IMR-90 (cell line): ENCODE measurements at regions not wholly inside any gene's neighbourhood (a gene's known extent, or its start where the extent isn't known, plus 50 kb on each side); places are given as distances from the start of the nearest gene placed in this dataset.

Source experiments
- ATAC-seq: fragments of 200-7000 bp; cut with Tn5 transposase; 2 replicates; pipeline ENCODE4 v1.9.1; 2020; ENCODE audit warnings: low read depth, mild to moderate bottlenecking, moderate library complexity
- BruUV-seq: library from RNA; stranded (reverse); fragments of 400-500 nt; replicated peaks from 2 replicates; lab custom pipeline; 2021; lab: Mats Ljungman, UMichigan
- CTCF ChIA-PET: fragments of 300-600 bp; formaldehyde crosslinking; extraction: SDS; loops from one replicate; lab custom pipeline; 2021; ENCODE audit warnings: antibody characterized with exemption; lab: Yijun Ruan, JAX
- POLR2A ChIA-PET: fragments of 300-600 bp; sonication (Branson Sonifier 250); formaldehyde crosslinking; loops from one replicate; lab custom pipeline; 2022; ENCODE audit warnings: antibody characterized with exemption; ENCODE audit not compliant: unreplicated experiment; lab: Charles Lee
- DNase-seq: peaks from one replicate; pipeline ENCODE4 v3.0.0; 2013
- H2AFZ ChIP-seq: replicated peaks from 2 replicates; pipeline ENCODE3; 2013; ENCODE audit warnings: low read length, mild to moderate bottlenecking; ENCODE audit not compliant: poor library complexity
- H2AK5ac ChIP-seq: 2 replicates; pipeline ENCODE4 v1.6.1; 2013; ENCODE audit warnings: low read depth, low read length, inconsistent platforms
- H2AK9ac ChIP-seq: replicated peaks from 2 replicates; pipeline ENCODE3; 2013; ENCODE audit warnings: mild to moderate bottlenecking, low read depth, low read length, moderate library complexity; ENCODE audit not compliant: poor library complexity
- H2BK120ac ChIP-seq: 2 replicates; pipeline ENCODE4 v1.6.1; 2013; ENCODE audit warnings: low read depth, low read length, inconsistent platforms
- H2BK15ac ChIP-seq: 3 replicates; pipeline ENCODE4 v1.6.1; 2013; ENCODE audit warnings: low read depth, low read length, inconsistent platforms
- H2BK20ac ChIP-seq: 2 replicates; pipeline ENCODE4 v1.6.1; 2013; ENCODE audit warnings: low read depth, mild to moderate bottlenecking, inconsistent platforms, low read length, moderate library complexity
- H2BK5ac ChIP-seq: 2 replicates; pipeline ENCODE4 v1.6.1; 2013; ENCODE audit warnings: mild to moderate bottlenecking, low read depth, low read length, inconsistent platforms; ENCODE audit not compliant: poor library complexity, severe bottlenecking
- H3K14ac ChIP-seq: replicated peaks from 2 replicates; pipeline ENCODE4 v1.6.1; 2013; ENCODE audit warnings: low read depth, low read length, inconsistent platforms
- H3K18ac ChIP-seq: 2 replicates; pipeline ENCODE4 v1.6.1; 2013; ENCODE audit warnings: low read depth, low read length, control low read depth
- H3K23ac ChIP-seq: 2 replicates; pipeline ENCODE4 v1.6.1; 2013; ENCODE audit warnings: low read depth, low read length, inconsistent platforms
- H3K27ac ChIP-seq: 2 replicates; pipeline ENCODE4 v1.5.1; 2013; ENCODE audit warnings: mild to moderate bottlenecking, control low read depth, low read length; ENCODE audit not compliant: insufficient read depth
- H3K27me3 ChIP-seq: 2 replicates; pipeline ENCODE4 v1.6.1; 2013; ENCODE audit warnings: low read length; ENCODE audit not compliant: control insufficient read depth, insufficient read depth
- H3K36me3 ChIP-seq: 2 replicates; pipeline ENCODE4 v1.6.1; 2013; ENCODE audit warnings: low read length, mixed read lengths; ENCODE audit not compliant: control insufficient read depth, insufficient read depth
- H3K4ac ChIP-seq: 2 replicates; pipeline ENCODE4 v1.6.1; 2013; ENCODE audit warnings: low read depth, low read length, inconsistent platforms
- H3K4me1 ChIP-seq: 2 replicates; pipeline ENCODE4 v1.6.1; 2013; ENCODE audit warnings: low read length, mixed read lengths; ENCODE audit not compliant: control insufficient read depth, insufficient read depth
- H3K4me2 ChIP-seq: 2 replicates; pipeline ENCODE4 v1.6.1; 2013; ENCODE audit warnings: low read depth, mild to moderate bottlenecking, control low read depth, low read length, moderate library complexity
- H3K4me3 ChIP-seq: 2 replicates; pipeline ENCODE4 v1.5.1; 2013; ENCODE audit warnings: low read depth, mild to moderate bottlenecking, control low read depth, low read length, moderate library complexity; ENCODE audit not compliant: insufficient read depth
- H3K56ac ChIP-seq: 2 replicates; pipeline ENCODE4 v1.6.1; 2013; ENCODE audit warnings: low read length, inconsistent platforms; ENCODE audit not compliant: insufficient read depth; ENCODE audit errors: extremely low read depth
- H3K79me1 ChIP-seq, 2 experiments: 2 replicates each; pipeline ENCODE4 v1.6.1; 2013; ENCODE audit warnings: low read length in 2 of 2, inconsistent platforms in 1 of 2, low read depth in 1 of 2
- H3K9ac ChIP-seq: 2 replicates; pipeline ENCODE4 v1.6.1; 2013; ENCODE audit warnings: low read depth, low read length, control low read depth
- H3K9me1 ChIP-seq: 2 replicates; pipeline ENCODE4 v1.6.1; 2013; ENCODE audit warnings: low read length, inconsistent platforms; ENCODE audit not compliant: insufficient read depth
- H3K9me3 ChIP-seq: 2 replicates; pipeline ENCODE4 v1.6.1; 2013; ENCODE audit warnings: low read length; ENCODE audit not compliant: control insufficient read depth, insufficient read depth
- H4K20me1 ChIP-seq: 2 replicates; pipeline ENCODE4 v1.6.1; 2013; ENCODE audit warnings: low read length, inconsistent platforms; ENCODE audit not compliant: insufficient read depth
- H4K5ac ChIP-seq: 2 replicates; pipeline ENCODE4 v1.6.1; 2013; ENCODE audit warnings: mild to moderate bottlenecking, low read depth, low read length, control low read depth
- H4K8ac ChIP-seq, 2 experiments: 2 replicates each; pipeline ENCODE4 v1.6.1; 2013; ENCODE audit warnings: low read depth in 2 of 2, low read length in 2 of 2, control low read depth in 1 of 2, inconsistent platforms in 1 of 2
- H4K91ac ChIP-seq: 2 replicates; pipeline ENCODE4 v1.6.1; 2013; ENCODE audit warnings: low read depth, low read length, inconsistent platforms; ENCODE audit not compliant: insufficient read depth
- CTCF ChIP-seq: conservative IDR thresholded peaks from 2 replicates; pipeline ENCODE4 v1.5.1; 2012; ENCODE audit warnings: mild to moderate bottlenecking, low read depth, low read length, improper control_type of control experiment
- MAFK ChIP-seq: IDR thresholded peaks from 2 replicates; pipeline ENCODE4 v1.6.1; 2012; ENCODE audit warnings: low read depth, low read length, improper control_type of control experiment
- MAZ ChIP-seq: IDR thresholded peaks from 2 replicates; pipeline ENCODE4 v1.6.1; 2012; ENCODE audit warnings: low read depth, mild to moderate bottlenecking, low read length, improper control_type of control experiment, moderate library complexity, borderline replicate concordance
- NFE2L2 ChIP-seq: fragments of 150-350 bp; IDR thresholded peaks from 2 replicates; pipeline ENCODE4 v1.6.1; 2016; ENCODE audit warnings: low read depth, mild to moderate bottlenecking, low read length
- POLR2A ChIP-seq: IDR thresholded peaks from 2 replicates; pipeline ENCODE4 v1.6.1; 2012; ENCODE audit warnings: mild to moderate bottlenecking, low read depth, low read length
- RAD21 ChIP-seq: IDR thresholded peaks from 2 replicates; pipeline ENCODE4 v1.6.1; 2012; ENCODE audit warnings: low read length, improper control_type of control experiment
- RCOR1 ChIP-seq: IDR thresholded peaks from 2 replicates; pipeline ENCODE4 v1.6.1; 2012; ENCODE audit warnings: mild to moderate bottlenecking, low read length, improper control_type of control experiment; ENCODE audit not compliant: insufficient replicate concordance
- RFX5 ChIP-seq: IDR thresholded peaks from 2 replicates; pipeline ENCODE4 v1.8.0; 2012; ENCODE audit warnings: low read depth, mild to moderate bottlenecking, low read length, moderate library complexity
- SMC3 ChIP-seq: fragments of 150-350 bp; IDR thresholded peaks from 2 replicates; pipeline ENCODE4 v1.6.1; 2016; ENCODE audit warnings: low read depth, mild to moderate bottlenecking, antibody characterized with exemption, low read length, moderate library complexity
- WGBS, 2 experiments: methylation state at CpG; one replicate each; pipeline versions ENCODE4 v1.1.5 to v1.1.7; 2013; ENCODE audit warnings: missing lambda C conversion rate in 2 of 2; ENCODE audit not compliant: insufficient read length in 1 of 2; ENCODE audit errors: extremely low coverage in 2 of 2; 5-methylcytosine and 5-hydroxymethylcytosine counted together
- dilution Hi-C: fragments of 300-500 bp; cut with HindIII; formaldehyde crosslinking; loops from one replicate; pipeline ENCODE4 v1.14.3; 2018; ENCODE audit warnings: low sequenced_read_pairs; ENCODE audit not compliant: unreplicated experiment
- in situ Hi-C: fragments of 300-500 bp; cut with MboI; formaldehyde crosslinking; loops from 3 replicates; pipeline ENCODE4 v1.14.3; 2019; ENCODE audit warnings: low sequenced_read_pairs, inconsistent platforms, mixed read lengths
- intact Hi-C: fragments of 100-400 bp; cut with micrococcal nuclease; formaldehyde crosslinking; loops from 2 replicates; pipeline ENCODE4 v1.10.0; 2022
- TF ChIP-seq, protein P1 (sequence below): fragments of 150-350 bp; IDR thresholded peaks from 2 replicates; pipeline ENCODE4 v1.6.1; 2016; ENCODE audit warnings: low read depth, mild to moderate bottlenecking, low read length, moderate library complexity, borderline replicate concordance

- no peaks in the 10 kb centered on the region for H3K9me1 ChIP-seq
- no TSS peak for BruUV-seq
- no peak overlapping the region for H2AK5ac ChIP-seq
- no peak overlapping the region for H3K56ac ChIP-seq
- H2BK20ac ChIP-seq = no peak overlapping the region
- H2BK120ac ChIP-seq = no peak overlapping the region
- no peak overlapping the region for H3K4me3 ChIP-seq
- H3K9me3 ChIP-seq = peaks cover 4% of the 10 kb centered on the region; the same call in 1 of the 2 replicates
- H2BK15ac ChIP-seq = no peak overlapping the region
- H3K23ac ChIP-seq = no peak overlapping the region
- no peak overlapping the region for H4K5ac ChIP-seq
- no peaks in the 10 kb centered on the region for H3K79me1 ChIP-seq
- no peak for TF ChIP-seq POLR2A
- TF ChIP-seq SMC3 = no peak
- TF ChIP-seq, protein P1, sequence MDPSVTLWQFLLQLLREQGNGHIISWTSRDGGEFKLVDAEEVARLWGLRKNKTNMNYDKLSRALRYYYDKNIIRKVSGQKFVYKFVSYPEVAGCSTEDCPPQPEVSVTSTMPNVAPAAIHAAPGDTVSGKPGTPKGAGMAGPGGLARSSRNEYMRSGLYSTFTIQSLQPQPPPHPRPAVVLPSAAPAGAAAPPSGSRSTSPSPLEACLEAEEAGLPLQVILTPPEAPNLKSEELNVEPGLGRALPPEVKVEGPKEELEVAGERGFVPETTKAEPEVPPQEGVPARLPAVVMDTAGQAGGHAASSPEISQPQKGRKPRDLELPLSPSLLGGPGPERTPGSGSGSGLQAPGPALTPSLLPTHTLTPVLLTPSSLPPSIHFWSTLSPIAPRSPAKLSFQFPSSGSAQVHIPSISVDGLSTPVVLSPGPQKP = no peak
- no peak for TF ChIP-seq RCOR1
- TF ChIP-seq MAZ = no peak
- TF ChIP-seq MAFK = no peak
- TF ChIP-seq NFE2L2 = no peak
- no peak for TF ChIP-seq RFX5
- no peak for TF ChIP-seq CTCF
- no peak for TF ChIP-seq RAD21
- POLR2A ChIA-PET = no interaction called here
- no peak overlapping the region for H3K14ac ChIP-seq
- H3K4me1 ChIP-seq = no peaks in the 10 kb centered on the region
- H3K18ac ChIP-seq = no peak overlapping the region
- ATAC-seq (no peak), DNase-seq (no peak)
- H3K4me2 ChIP-seq = no peak overlapping the region
- H3K27ac ChIP-seq = no peak overlapping the region
- H2AFZ ChIP-seq = no peak overlapping the region
- no peak overlapping the region for H4K91ac ChIP-seq
- H4K20me1 ChIP-seq = no peaks in the 10 kb centered on the region
- dilution Hi-C loops = no loop called here
- H2AK9ac ChIP-seq = no peak overlapping the region
- H3K27me3 ChIP-seq = peaks cover 39% of the 10 kb centered on the region
- 80% methylated on average over 1 of the region's 9 CpGs; no CpG with 5 or more reads in 1 of the 2 experiments for WGBS, 2 experiments
- no peak overlapping the region for H3K4ac ChIP-seq
- H3K9ac ChIP-seq = no peak overlapping the region
- H3K36me3 ChIP-seq = no peaks in the 10 kb centered on the region
- H2BK5ac ChIP-seq = no peak overlapping the region
- intact Hi-C loops = no loop called here
- in situ Hi-C loops = no loop called here
- CTCF ChIA-PET = no interaction called here
- no peak overlapping the region for H4K8ac ChIP-seq
Measured at GRCh38 chr17:21482189-21482865, 106.2 kb downstream of the KCNJ12 start.
